H1 (cell line): ENCODE measurements at regions not wholly inside any gene's neighbourhood (a gene's known extent, or its start where the extent isn't known, plus 50 kb on each side); places are given as distances from the start of the nearest gene placed in this dataset.

Experiments
- CTCF ChIA-PET: fragments of 300-600 bp; sonication (Branson Sonifier 250); formaldehyde crosslinking; loops from one replicate; lab custom pipeline; 2021; ENCODE audit not compliant: partially characterized antibody; lab: Charles Lee
- POLR2A ChIA-PET: fragments of 300-600 bp; sonication (Branson Sonifier 250); formaldehyde crosslinking; loops from one replicate; lab custom pipeline; 2021; ENCODE audit warnings: inconsistent platforms; ENCODE audit not compliant: partially characterized antibody; lab: Charles Lee
- DNase-seq, 2 experiments: peaks; one replicate each; pipeline versions ENCODE4 v3.0.0 to v3.0.0-alpha.2; 2010 to 2022; ENCODE audit warnings: low spot score in 2 of 2, low read depth in 1 of 2, mixed read lengths in 1 of 2
- FAIRE-seq: peaks from 2 replicates; lab custom pipeline; 2011; peaks lifted over from hg19 to GRCh38; lab: Jason Lieb, UNC
- H2AFZ ChIP-seq: 2 replicates; pipeline ENCODE4 v1.8.1; 2012; ENCODE audit warnings: low read length, inconsistent platforms
- H2AK5ac ChIP-seq: 2 replicates; pipeline ENCODE4 v1.6.1; 2013; ENCODE audit warnings: low read depth, low read length
- H2BK120ac ChIP-seq: replicated peaks from 2 replicates; pipeline ENCODE3; 2013; ENCODE audit warnings: low read depth, low read length, inconsistent platforms
- H2BK12ac ChIP-seq: 2 replicates; pipeline ENCODE4 v1.6.1; 2013; ENCODE audit warnings: low read depth, low read length
- H2BK15ac ChIP-seq: 2 replicates; pipeline ENCODE4 v1.6.1; 2013; ENCODE audit warnings: low read length
- H2BK20ac ChIP-seq: 2 replicates; pipeline ENCODE4 v1.6.1; 2013; ENCODE audit warnings: low read length
- H2BK5ac ChIP-seq: 2 replicates; pipeline ENCODE4 v1.6.1; 2013; ENCODE audit warnings: low read depth, low read length
- H3K14ac ChIP-seq: 2 replicates; pipeline ENCODE4 v1.6.1; 2013; ENCODE audit warnings: inconsistent platforms; ENCODE audit not compliant: insufficient read length
- H3K18ac ChIP-seq: 2 replicates; pipeline ENCODE4 v1.6.1; 2013; ENCODE audit warnings: low read length; ENCODE audit errors: extremely low read depth
- H3K23ac ChIP-seq: 2 replicates; pipeline ENCODE4 v1.6.1; 2013; ENCODE audit warnings: inconsistent platforms; ENCODE audit not compliant: insufficient read length
- H3K23me2 ChIP-seq: 2 replicates; pipeline ENCODE4 v1.6.1; 2013; ENCODE audit warnings: low read depth, low read length
- H3K27ac ChIP-seq: 2 replicates; pipeline ENCODE4 v1.6.1; 2011; ENCODE audit warnings: low read depth, low read length, inconsistent platforms
- H3K27me3 ChIP-seq, 4 experiments: replicated peaks in 1 of 4; 1 replicate in 1 of 4; 2 replicates in 3 of 4; pipeline versions ENCODE4 v1.6.1 to v1.8.1; 2011 to 2013; ENCODE audit warnings: low read length in 3 of 4, mild to moderate bottlenecking in 3 of 4, inconsistent platforms in 2 of 4, mixed read lengths in 2 of 4, moderate library complexity in 1 of 4; ENCODE audit not compliant: control insufficient read depth in 3 of 4, insufficient read depth in 3 of 4; ENCODE audit errors: extremely low read depth in 1 of 4
- H3K36me3 ChIP-seq, 4 experiments: 2 replicates each; pipeline versions ENCODE4 v1.6.1 to v1.8.1; 2011 to 2013; ENCODE audit warnings: mild to moderate bottlenecking in 4 of 4, low read length in 3 of 4, moderate library complexity in 2 of 4, control low read depth in 1 of 4, inconsistent platforms in 1 of 4; ENCODE audit not compliant: insufficient read depth in 4 of 4, control insufficient read depth in 2 of 4
- H3K4ac ChIP-seq: replicated peaks from 2 replicates; pipeline ENCODE3; 2013; ENCODE audit warnings: low read length, low read depth, mixed read lengths, inconsistent platforms; ENCODE audit not compliant: insufficient read length
- H3K4me1 ChIP-seq, 4 experiments: replicated peaks in 1 of 4; 1 replicate in 1 of 4; 2 replicates in 3 of 4; pipeline versions ENCODE4 v1.6.1 to v1.8.1; 2011 to 2013; ENCODE audit warnings: low read length in 3 of 4, inconsistent platforms in 2 of 4, mixed read lengths in 1 of 4; ENCODE audit not compliant: insufficient read depth in 4 of 4, control insufficient read depth in 3 of 4
- H3K4me2 ChIP-seq, 2 experiments: 2 replicates each; pipeline versions ENCODE4 v1.6.1 to v1.8.1; 2011 to 2013; ENCODE audit warnings: low read depth in 2 of 2, low read length in 2 of 2, control low read depth in 1 of 2, inconsistent platforms in 1 of 2, mild to moderate bottlenecking in 1 of 2; ENCODE audit not compliant: insufficient read depth in 1 of 2
- H3K4me3 ChIP-seq, 4 experiments: fragments of 200-600, 300-600 bp in 1 of 4; sonication (generic), shearing (Covaris generic), sonication (Bioruptor Twin) in 1 of 4; 2 replicates each; pipeline versions ENCODE4 v1.5.1 to v1.8.1; 2011 to 2016; ENCODE audit warnings: low read length in 4 of 4, low read depth in 3 of 4, control low read depth in 2 of 4, inconsistent platforms in 2 of 4, mild to moderate bottlenecking in 2 of 4, mixed read lengths in 1 of 4, moderate library complexity in 1 of 4; ENCODE audit not compliant: insufficient read depth in 2 of 4; ENCODE audit errors: extremely low read depth in 1 of 4
- H3K56ac ChIP-seq: replicated peaks from 2 replicates; pipeline ENCODE3; 2013; ENCODE audit warnings: low read depth, mild to moderate bottlenecking, mixed read lengths, low read length, inconsistent platforms; ENCODE audit not compliant: insufficient read length
- H3K79me1 ChIP-seq: 2 replicates; pipeline ENCODE4 v1.6.1; 2013; ENCODE audit warnings: low read depth, low read length, control low read depth
- H3K79me2 ChIP-seq, 2 experiments: 2 replicates each; pipeline versions ENCODE4 v1.6.1 to v1.8.1; 2012 to 2013; ENCODE audit warnings: low read length in 2 of 2, mild to moderate bottlenecking in 2 of 2, inconsistent platforms in 1 of 2; ENCODE audit not compliant: insufficient read depth in 2 of 2, control insufficient read depth in 1 of 2
- H3K9ac ChIP-seq, 4 experiments: replicated peaks in 1 of 4; 1 replicate in 1 of 4; 2 replicates in 3 of 4; pipeline versions ENCODE4 v1.6.1 to v1.8.1; 2011 to 2013; ENCODE audit warnings: low read depth in 3 of 4, low read length in 3 of 4, control low read depth in 2 of 4, mild to moderate bottlenecking in 2 of 4, moderate library complexity in 2 of 4, inconsistent platforms in 1 of 4; ENCODE audit errors: extremely low read depth in 1 of 4
- H3K9me3 ChIP-seq, 2 experiments: 2 replicates each; pipeline versions ENCODE4 v1.6.1 to v1.8.1; 2012 to 2013; ENCODE audit warnings: mild to moderate bottlenecking in 2 of 2, moderate library complexity in 2 of 2, control low read depth in 1 of 2, inconsistent platforms in 1 of 2, low read depth in 1 of 2, low read length in 1 of 2, mixed read lengths in 1 of 2; ENCODE audit not compliant: insufficient read depth in 2 of 2
- H4K20me1 ChIP-seq, 2 experiments: replicated peaks in 1 of 2; 2 replicates each; pipeline versions ENCODE3 to v1.8.1; 2011 to 2013; ENCODE audit warnings: inconsistent platforms in 2 of 2, low read length in 2 of 2, mild to moderate bottlenecking in 1 of 2; ENCODE audit not compliant: insufficient read depth in 2 of 2, control insufficient read depth in 1 of 2
- H4K5ac ChIP-seq: 2 replicates; pipeline ENCODE4 v1.6.1; 2013; ENCODE audit warnings: low read length, low read depth, mixed read lengths, inconsistent platforms; ENCODE audit not compliant: insufficient read length
- H4K8ac ChIP-seq: 2 replicates; pipeline ENCODE4 v1.8.0; 2013; ENCODE audit warnings: mild to moderate bottlenecking, moderate library complexity, low read length, inconsistent platforms; ENCODE audit not compliant: insufficient read depth; ENCODE audit errors: extremely low read depth
- H4K91ac ChIP-seq: replicated peaks from 2 replicates; pipeline ENCODE3; 2013; ENCODE audit warnings: low read length, mixed read lengths, inconsistent platforms; ENCODE audit not compliant: insufficient read length
- BACH1 ChIP-seq: IDR thresholded peaks from 2 replicates; pipeline ENCODE4 v1.6.1; 2012; ENCODE audit warnings: low read length, improper control_type of control experiment
- CBX5 ChIP-seq: fragments of 300-800, 300-1000 bp; sonication (generic); IDR thresholded peaks from 2 replicates; pipeline ENCODE4 v1.7.1; 2016; ENCODE audit warnings: antibody characterized with exemption, low read length, low read depth
- RAD21 ChIP-seq, 2 experiments: IDR thresholded peaks in 1 of 2; conservative IDR thresholded peaks in 1 of 2; 2 replicates each; pipeline ENCODE4 v1.6.1; 2011; ENCODE audit warnings: low read depth in 2 of 2, low read length in 2 of 2, improper control_type of control experiment in 1 of 2, inconsistent platforms in 1 of 2, mild to moderate bottlenecking in 1 of 2, moderate library complexity in 1 of 2
- WGBS, 2 experiments: shearing (Covaris generic) in 1 of 2; methylation state at CpG; one replicate each; pipeline versions ENCODE4 v1.1.6 to v1.1.7; 2013 to 2015; ENCODE audit warnings: low lambda C conversion rate in 2 of 2, mixed read lengths in 2 of 2, inconsistent platforms in 1 of 2, low coverage in 1 of 2, missing lambda C conversion rate in 1 of 2; ENCODE audit not compliant: insufficient replicate concordance in 2 of 2, insufficient coverage in 1 of 2, insufficient read length in 1 of 2; ENCODE audit errors: extremely low coverage in 1 of 2, missing lambda C conversion rate in 1 of 2; 5-methylcytosine and 5-hydroxymethylcytosine counted together
- TF ChIP-seq, protein P1 (sequence below), 3 experiments: IDR thresholded peaks; 1 replicate in 2 of 3; 2 replicates in 1 of 3; pipeline versions ENCODE4 v1.5.1 to v1.6.1; 2011; ENCODE audit warnings: low read length in 3 of 3, mild to moderate bottlenecking in 3 of 3, inconsistent platforms in 2 of 3, low read depth in 1 of 3, moderate library complexity in 1 of 3; ENCODE audit not compliant: insufficient read depth in 1 of 3; ENCODE audit errors: control extremely low read depth in 1 of 3

DNA sequence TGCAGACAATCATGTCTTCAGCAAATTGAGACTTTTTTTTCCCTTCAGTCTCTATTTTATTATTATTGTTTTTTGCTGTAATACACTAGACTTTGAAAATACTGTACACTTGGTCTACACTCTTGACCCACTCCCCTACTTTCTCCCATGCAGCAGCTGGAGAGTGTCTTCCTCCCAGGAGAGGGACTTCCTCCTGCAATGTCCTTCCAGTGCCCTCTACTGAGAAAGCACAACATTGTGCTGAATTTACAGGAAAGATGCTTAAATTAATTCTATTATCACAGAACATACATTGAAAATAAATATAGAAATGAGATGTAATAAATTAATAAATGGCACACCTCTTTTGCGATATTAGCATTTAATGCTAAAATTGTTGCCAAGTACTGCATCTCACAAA lies 411.3 kb downstream of the CCSER2 start:
- no peak overlapping the region for H3K4me3 ChIP-seq
- H4K20me1 ChIP-seq, result no peaks in the 10 kb centered on the region
- no peak for FAIRE-seq
- H3K9ac ChIP-seq, result no peak overlapping the region
- no peaks in the 10 kb centered on the region for H3K9me3 ChIP-seq
- no peaks in the 10 kb centered on the region for H3K27me3 ChIP-seq
- no peak overlapping the region for H2BK15ac ChIP-seq
- no peak overlapping the region for H4K8ac ChIP-seq
- no peak overlapping the region for H3K14ac ChIP-seq
- H2BK12ac ChIP-seq, result no peak overlapping the region
- no peak for DNase-seq
- no peak overlapping the region for H4K91ac ChIP-seq
- TF ChIP-seq BACH1, result no peak
- TF ChIP-seq CBX5, result no peak
- peak; percentile 55 to 56 for TF ChIP-seq RAD21 (IDR thresholded peaks at IDR 0.05 in 1 of 2, conservative IDR thresholded peaks at IDR 0.05 in 1 of 2; ENCODE audit: low read depth in 2 of 2, low read length in 2 of 2)
- TF ChIP-seq, protein P1, sequence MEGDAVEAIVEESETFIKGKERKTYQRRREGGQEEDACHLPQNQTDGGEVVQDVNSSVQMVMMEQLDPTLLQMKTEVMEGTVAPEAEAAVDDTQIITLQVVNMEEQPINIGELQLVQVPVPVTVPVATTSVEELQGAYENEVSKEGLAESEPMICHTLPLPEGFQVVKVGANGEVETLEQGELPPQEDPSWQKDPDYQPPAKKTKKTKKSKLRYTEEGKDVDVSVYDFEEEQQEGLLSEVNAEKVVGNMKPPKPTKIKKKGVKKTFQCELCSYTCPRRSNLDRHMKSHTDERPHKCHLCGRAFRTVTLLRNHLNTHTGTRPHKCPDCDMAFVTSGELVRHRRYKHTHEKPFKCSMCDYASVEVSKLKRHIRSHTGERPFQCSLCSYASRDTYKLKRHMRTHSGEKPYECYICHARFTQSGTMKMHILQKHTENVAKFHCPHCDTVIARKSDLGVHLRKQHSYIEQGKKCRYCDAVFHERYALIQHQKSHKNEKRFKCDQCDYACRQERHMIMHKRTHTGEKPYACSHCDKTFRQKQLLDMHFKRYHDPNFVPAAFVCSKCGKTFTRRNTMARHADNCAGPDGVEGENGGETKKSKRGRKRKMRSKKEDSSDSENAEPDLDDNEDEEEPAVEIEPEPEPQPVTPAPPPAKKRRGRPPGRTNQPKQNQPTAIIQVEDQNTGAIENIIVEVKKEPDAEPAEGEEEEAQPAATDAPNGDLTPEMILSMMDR (IDR thresholded peaks at IDR 0.05; ENCODE audit: control extremely low read depth in 1 of 3, insufficient read depth in 1 of 3, low read depth in 1 of 3, low read length in 3 of 3), result peak in 2 of 3 experiments; percentile 20 to 21; a peak in 2 of 4 replicates
- WGBS, 2 experiments, result 92% methylated on average over 1 of the region's 1 CpG; no CpG with 5 or more reads in 1 of the 2 experiments
- H3K4me2 ChIP-seq, result no peak overlapping the region
- no peaks in the 10 kb centered on the region for H3K36me3 ChIP-seq
- H3K56ac ChIP-seq, result no peak overlapping the region
- no peak overlapping the region for H2BK120ac ChIP-seq
- H3K18ac ChIP-seq, result no peak overlapping the region
- no peaks in the 10 kb centered on the region for H3K79me2 ChIP-seq
- H3K23me2 ChIP-seq, result no peaks in the 10 kb centered on the region
- no peak overlapping the region for H4K5ac ChIP-seq
- H2BK20ac ChIP-seq, result no peak overlapping the region
- no peak overlapping the region for H3K23ac ChIP-seq
- POLR2A ChIA-PET, result no interaction called here
- no peak overlapping the region for H3K4ac ChIP-seq
- H3K4me1 ChIP-seq, result no peaks in the 10 kb centered on the region
- H2AFZ ChIP-seq, result no peak overlapping the region
- CTCF ChIA-PET, result interaction anchor here (0.7 to 3.3 kb wide), 10 partner anchors 12 to 203 kb away, joined by 3 to 14 read pairs (median 4); no protein-coding TSS in a partner anchor
- H3K27ac ChIP-seq, result no peak overlapping the region
- no peak overlapping the region for H2BK5ac ChIP-seq
- H3K79me1 ChIP-seq, result no peaks in the 10 kb centered on the region
- no peak overlapping the region for H2AK5ac ChIP-seq
